ENCODE measurements at regions not wholly inside any gene's neighbourhood (a gene's known extent, or its start where the extent isn't known, plus 50 kb on each side); places are given as distances from the start of the nearest gene placed in this dataset.

- H3K27ac ChIP-seq (ENCODE audit: low read depth in 1 of 2, low read length in 2 of 2), result no peak overlapping the region
- intact Hi-C loops (cut with DNase I, micrococcal nuclease), result no loop called here
- H3K27me3 Mint-ChIP-seq, result peaks cover 41% of the 10 kb centered on the region
- no peak overlapping the region for H3K4me3 ChIP-seq (ENCODE audit: low read length)
- no peaks in the 10 kb centered on the region for H3K4me1 ChIP-seq (ENCODE audit: insufficient read depth, low read length)
- H3K4me1 Mint-ChIP-seq (ENCODE audit: low read depth), result no peaks in the 10 kb centered on the region
- H3K9me3 ChIP-seq (ENCODE audit: control insufficient read depth in 1 of 2, insufficient read depth in 1 of 2, low read length in 2 of 2), result peaks cover 4 to 20% of the 10 kb centered on the region in 2 experiments
- CTCF ChIA-PET, result no interaction called here
- POLR2A ChIA-PET, result no interaction called here
- DNase-seq (no peak), ATAC-seq (ENCODE audit: poor library complexity) (no peak)
- no peaks in the 10 kb centered on the region for H3K36me3 ChIP-seq (ENCODE audit: insufficient read depth, low read length)
- TF ChIP-seq CTCF (IDR thresholded peaks at IDR 0.05), result no peak
- no peaks in the 10 kb centered on the region for H3K36me3 Mint-ChIP-seq (ENCODE audit: low read depth)
- H3K9me3 Mint-ChIP-seq, result peaks cover 24% of the 10 kb centered on the region
- H3K27me3 ChIP-seq (ENCODE audit: control insufficient read depth in 1 of 2, insufficient read depth in 2 of 2, low read length in 2 of 2), result peaks cover 0 to 22% of the 10 kb centered on the region in 2 experiments
- no peak overlapping the region for H3K27ac Mint-ChIP-seq
- no peak overlapping the region for H3K4me3 Mint-ChIP-seq
Measured at GRCh38 chr11:34809191-34810106, 106.7 kb downstream of the APIP start.

- H3K27ac Mint-ChIP-seq, result no peak overlapping the region
- H3K27me3 Mint-ChIP-seq, result peaks cover 59% of the 10 kb centered on the region
- TF ChIP-seq CTCF (IDR thresholded peaks at IDR 0.05), result no peak
- DNase-seq (no peak), ATAC-seq (ENCODE audit: poor library complexity) (no peak)
- no peaks in the 10 kb centered on the region for H3K36me3 ChIP-seq (ENCODE audit: insufficient read depth, low read length)
- intact Hi-C loops (cut with DNase I, micrococcal nuclease), result no loop called here
- H3K4me3 Mint-ChIP-seq, result no peak overlapping the region
- H3K4me1 ChIP-seq (ENCODE audit: insufficient read depth, low read length), result no peaks in the 10 kb centered on the region
- ChIA-PET POLR2A (no interaction called here), CTCF (no interaction called here)
- H3K4me3 ChIP-seq (ENCODE audit: low read length), result no peak overlapping the region
- H3K27me3 ChIP-seq (ENCODE audit: control insufficient read depth in 1 of 2, insufficient read depth in 2 of 2, low read length in 2 of 2), result peaks cover 0 to 16% of the 10 kb centered on the region in 2 experiments
- H3K36me3 Mint-ChIP-seq (ENCODE audit: low read depth), result no peaks in the 10 kb centered on the region
- peaks cover 0 to 3% of the 10 kb centered on the region in 2 experiments for H3K9me3 ChIP-seq (ENCODE audit: control insufficient read depth in 1 of 2, insufficient read depth in 1 of 2, low read length in 2 of 2)
- no peaks in the 10 kb centered on the region for H3K4me1 Mint-ChIP-seq (ENCODE audit: low read depth)
- H3K27ac ChIP-seq (ENCODE audit: low read depth in 1 of 2, low read length in 2 of 2), result no peak overlapping the region
- peaks cover 16% of the 10 kb centered on the region for H3K9me3 Mint-ChIP-seq
Measured at GRCh38 chr11:34806875-34807274, 109.3 kb downstream of the APIP start.

- H3K36me3 ChIP-seq (ENCODE audit: insufficient read depth, low read length), result no peaks in the 10 kb centered on the region
- no peak overlapping the region for H3K27ac ChIP-seq (ENCODE audit: low read depth in 1 of 2, low read length in 2 of 2)
- H3K36me3 Mint-ChIP-seq (ENCODE audit: low read depth), result no peaks in the 10 kb centered on the region
- TF ChIP-seq CTCF (IDR thresholded peaks at IDR 0.05), result no peak
- H3K4me3 Mint-ChIP-seq, result no peak overlapping the region
- H3K4me3 ChIP-seq (ENCODE audit: low read length), result no peak overlapping the region
- intact Hi-C loops (cut with DNase I, micrococcal nuclease), result no loop called here
- H3K9me3 Mint-ChIP-seq, result peaks cover 16% of the 10 kb centered on the region
- H3K9me3 ChIP-seq (ENCODE audit: control insufficient read depth in 1 of 2, insufficient read depth in 1 of 2, low read length in 2 of 2), result no peaks in the 10 kb centered on the region
- DNase-seq, result no peak
- ChIA-PET CTCF (no interaction called here), POLR2A (no interaction called here)
- H3K4me1 Mint-ChIP-seq (ENCODE audit: low read depth), result no peaks in the 10 kb centered on the region
- no peaks in the 10 kb centered on the region for H3K4me1 ChIP-seq (ENCODE audit: insufficient read depth, low read length)
- no peak overlapping the region for H3K27ac Mint-ChIP-seq
- peaks cover 0 to 14% of the 10 kb centered on the region in 2 experiments for H3K27me3 ChIP-seq (ENCODE audit: control insufficient read depth in 1 of 2, insufficient read depth in 2 of 2, low read length in 2 of 2)
- peaks cover 60% of the 10 kb centered on the region for H3K27me3 Mint-ChIP-seq
- no peak for ATAC-seq (ENCODE audit: poor library complexity)
Measured at GRCh38 chr11:34805937-34806336, 110.2 kb downstream of the APIP start.

Data from CD4-positive, alpha-beta T cell (primary cell).